PC-3 (cell line): ENCODE measurements at regions not wholly inside any gene's neighbourhood (a gene's known extent, or its start where the extent isn't known, plus 50 kb on each side); places are given as distances from the start of the nearest gene placed in this dataset.
A peak's percentile ranks its signal among the peaks of the same experiment; 100 is the strongest.

Experiments
- ATAC-seq: fragments of 200-7000 bp; cut with Tn5 transposase; 2 replicates; pipeline ENCODE4 v1.9.1; 2020; ENCODE audit warnings: mild to moderate bottlenecking, moderate library complexity
- BruUV-seq: library from RNA; stranded (reverse); fragments of 400-500 nt; replicated peaks from 2 replicates; lab custom pipeline; 2021; lab: Mats Ljungman, UMichigan
- CTCF ChIA-PET: fragments of 300-600 bp; sonication (Branson Sonifier 250); formaldehyde crosslinking; loops from one replicate; lab custom pipeline; 2022; ENCODE audit warnings: antibody characterized with exemption; lab: Charles Lee
- POLR2A ChIA-PET: fragments of 300-600 bp; sonication (Branson Sonifier 250); formaldehyde crosslinking; loops from one replicate; lab custom pipeline; 2022; ENCODE audit warnings: antibody characterized with exemption; ENCODE audit not compliant: unreplicated experiment; lab: Charles Lee
- DNase-seq: peaks from one replicate; pipeline ENCODE4 v3.0.0-alpha.2; 2015
- H2AFZ ChIP-seq: fragments of 300-600 bp; sonication (generic); 2 replicates; pipeline ENCODE4 v1.6.0; 2016; ENCODE audit warnings: antibody characterized with exemption, low read length
- H3F3A ChIP-seq: fragments of 300-600 bp; sonication (generic); one replicate; pipeline ENCODE4 v1.6.0; 2017; ENCODE audit warnings: antibody characterized with exemption, low read length, control low read depth, mild to moderate bottlenecking; ENCODE audit not compliant: unreplicated experiment
- H3K27ac ChIP-seq: fragments of 300-600 bp; sonication (generic); 2 replicates; pipeline ENCODE4 v1.5.1; 2016; ENCODE audit warnings: mild to moderate bottlenecking, low read length
- H3K27me3 ChIP-seq: fragments of 300-600 bp; sonication (generic); 2 replicates; pipeline ENCODE4 v1.6.1; 2016; ENCODE audit warnings: low read length, mixed read lengths
- H3K36me3 ChIP-seq: fragments of 300-600 bp; sonication (generic); 2 replicates; pipeline ENCODE4 v1.6.1; 2016; ENCODE audit warnings: low read depth, mixed run types, low read length, mixed read lengths
- H3K4me1 ChIP-seq: fragments of 300-600 bp; sonication (generic); 2 replicates; pipeline ENCODE4 v1.5.1; 2016; ENCODE audit warnings: low read length; ENCODE audit not compliant: insufficient read depth
- H3K4me2 ChIP-seq: fragments of 300-600 bp; sonication (generic); 2 replicates; pipeline ENCODE4 v1.6.0; 2016; ENCODE audit warnings: low read length
- H3K4me3 ChIP-seq: fragments of 300-600 bp; sonication (generic); 2 replicates; pipeline ENCODE4 v1.5.1; 2016; ENCODE audit warnings: mild to moderate bottlenecking, low read length, mixed read lengths
- H3K79me2 ChIP-seq: fragments of 300-600 bp; sonication (generic); 2 replicates; pipeline ENCODE4 v1.6.1; 2017; ENCODE audit warnings: low read length, mixed read lengths
- H3K9ac ChIP-seq: fragments of 300-600 bp; sonication (generic); 2 replicates; pipeline ENCODE4 v1.6.0; 2016; ENCODE audit warnings: mild to moderate bottlenecking, low read length
- H3K9me2 ChIP-seq: fragments of 300-600 bp; sonication (generic); replicated peaks from 2 replicates; pipeline ENCODE4 v1.6.1; 2016; ENCODE audit warnings: mixed run types, low read length, mixed read lengths
- H3K9me3 ChIP-seq: fragments of 300-600 bp; sonication (generic); 2 replicates; pipeline ENCODE4 v1.6.1; 2016; ENCODE audit warnings: low read length, mixed read lengths
- H4K20me1 ChIP-seq: fragments of 300-600 bp; sonication (generic); 2 replicates; pipeline ENCODE4 v1.6.1; 2016; ENCODE audit warnings: low read length, mixed read lengths
- EZH2 ChIP-seq: fragments of 300-600 bp; sonication (generic); IDR thresholded peaks from one replicate; pipeline ENCODE4 v1.6.1; 2017; ENCODE audit warnings: antibody characterized with exemption, mild to moderate bottlenecking, low read length; ENCODE audit not compliant: unreplicated experiment
- EZH2phosphoT487 ChIP-seq: fragments of 300-600 bp; sonication (generic); IDR thresholded peaks from 2 replicates; pipeline ENCODE4 v1.6.1; 2018; ENCODE audit warnings: mild to moderate bottlenecking, antibody characterized with exemption, low read length, borderline replicate concordance
- intact Hi-C: fragments of 100-400 bp; cut with micrococcal nuclease; formaldehyde crosslinking; loops from 2 replicates; pipeline ENCODE4 v1.9.0; 2023
- TF ChIP-seq, protein P1 (sequence below): fragments of 300-600 bp; sonication (generic); conservative IDR thresholded peaks from 2 replicates; pipeline ENCODE4 v1.5.1; 2017; ENCODE audit warnings: antibody characterized with exemption, low read depth, mild to moderate bottlenecking, low read length

- H3K27ac ChIP-seq = no peak overlapping the region
- BruUV-seq = no TSS peak
- no peaks in the 10 kb centered on the region for H3K9me3 ChIP-seq
- intact Hi-C loops = no loop called here
- H3K79me2 ChIP-seq = no peaks in the 10 kb centered on the region
- H3K4me1 ChIP-seq = no peaks in the 10 kb centered on the region
- ChIA-PET CTCF (no interaction called here), POLR2A (no interaction called here)
- H3K9me2 ChIP-seq = no peaks in the 10 kb centered on the region
- H3K4me2 ChIP-seq = no peak overlapping the region
- no peak overlapping the region for H2AFZ ChIP-seq
- H3K9ac ChIP-seq = no peak overlapping the region
- no peaks in the 10 kb centered on the region for H4K20me1 ChIP-seq
- H3K4me3 ChIP-seq = no peak overlapping the region
- H3K27me3 ChIP-seq = no peaks in the 10 kb centered on the region
- TF ChIP-seq, protein P1, sequence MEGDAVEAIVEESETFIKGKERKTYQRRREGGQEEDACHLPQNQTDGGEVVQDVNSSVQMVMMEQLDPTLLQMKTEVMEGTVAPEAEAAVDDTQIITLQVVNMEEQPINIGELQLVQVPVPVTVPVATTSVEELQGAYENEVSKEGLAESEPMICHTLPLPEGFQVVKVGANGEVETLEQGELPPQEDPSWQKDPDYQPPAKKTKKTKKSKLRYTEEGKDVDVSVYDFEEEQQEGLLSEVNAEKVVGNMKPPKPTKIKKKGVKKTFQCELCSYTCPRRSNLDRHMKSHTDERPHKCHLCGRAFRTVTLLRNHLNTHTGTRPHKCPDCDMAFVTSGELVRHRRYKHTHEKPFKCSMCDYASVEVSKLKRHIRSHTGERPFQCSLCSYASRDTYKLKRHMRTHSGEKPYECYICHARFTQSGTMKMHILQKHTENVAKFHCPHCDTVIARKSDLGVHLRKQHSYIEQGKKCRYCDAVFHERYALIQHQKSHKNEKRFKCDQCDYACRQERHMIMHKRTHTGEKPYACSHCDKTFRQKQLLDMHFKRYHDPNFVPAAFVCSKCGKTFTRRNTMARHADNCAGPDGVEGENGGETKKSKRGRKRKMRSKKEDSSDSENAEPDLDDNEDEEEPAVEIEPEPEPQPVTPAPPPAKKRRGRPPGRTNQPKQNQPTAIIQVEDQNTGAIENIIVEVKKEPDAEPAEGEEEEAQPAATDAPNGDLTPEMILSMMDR = no peak
- TF ChIP-seq EZH2 = no peak
- TF ChIP-seq EZH2phosphoT487 = no peak
- no peaks in the 10 kb centered on the region for H3F3A ChIP-seq
- ATAC-seq (no peak), DNase-seq (no peak)
- H3K36me3 ChIP-seq = no peaks in the 10 kb centered on the region
Observed at GRCh38 chr13:34302596-34302995, 484.6 kb downstream of the RFC3 start.

- Histone ChIP-seq H3K4me1 (no peaks in the 10 kb centered on the region), H3K9ac (no peak overlapping the region), H2AFZ (no peak overlapping the region), H3K79me2 (no peaks in the 10 kb centered on the region), H3K27me3 (no peaks in the 10 kb centered on the region), H4K20me1 (no peaks in the 10 kb centered on the region), H3F3A (no peaks in the 10 kb centered on the region), H3K36me3 (no peaks in the 10 kb centered on the region), H3K9me3 (no peaks in the 10 kb centered on the region), H3K4me3 (no peak overlapping the region), H3K27ac (no peak overlapping the region), H3K4me2 (no peak overlapping the region), H3K9me2 (no peaks in the 10 kb centered on the region)
- no TSS peak for BruUV-seq
- ATAC-seq = peak; percentile 29; the same call in 1 of the 2 replicates
- no peak for TF ChIP-seq EZH2phosphoT487
- TF ChIP-seq, protein P1 = no peak
- TF ChIP-seq EZH2 = no peak
- intact Hi-C loops = no loop called here
- CTCF ChIA-PET = no interaction called here
- POLR2A ChIA-PET = no interaction called here
- peak; percentile 43 for DNase-seq
Observed at GRCh38 chr13:34303346-34303745, 485.4 kb downstream of the RFC3 start.

DNA sequence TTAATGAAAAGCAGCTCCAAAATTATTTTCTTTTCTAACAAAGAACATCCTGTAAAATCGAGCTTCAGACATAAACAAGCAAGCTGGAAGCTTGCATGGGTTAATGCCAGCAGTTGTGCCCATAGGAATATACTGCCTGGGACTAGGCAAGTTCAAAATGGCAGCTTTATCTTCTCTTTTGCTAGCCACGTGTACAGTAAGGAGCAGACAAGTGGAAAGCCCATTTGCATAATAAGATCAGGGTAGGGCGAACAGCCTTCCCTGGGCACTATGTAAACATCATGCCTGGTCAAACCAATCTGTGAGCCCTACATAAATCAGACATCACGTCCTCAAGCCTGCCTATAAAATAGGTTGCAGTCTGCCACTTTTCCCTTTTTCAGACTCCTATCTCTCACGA is 489.7 kb downstream of the RFC3 start:
- Histone ChIP-seq H3K4me3 (no peak overlapping the region), H3K9me2 (no peaks in the 10 kb centered on the region), H2AFZ (no peak overlapping the region), H3K4me2 (no peak overlapping the region), H4K20me1 (no peaks in the 10 kb centered on the region), H3K27ac (no peak overlapping the region), H3K9me3 (no peaks in the 10 kb centered on the region), H3K36me3 (no peaks in the 10 kb centered on the region), H3K4me1 (no peaks in the 10 kb centered on the region), H3K79me2 (no peaks in the 10 kb centered on the region), H3K27me3 (no peaks in the 10 kb centered on the region), H3K9ac (no peak overlapping the region), H3F3A (no peaks in the 10 kb centered on the region)
- CTCF ChIA-PET = no interaction called here
- DNase-seq = no peak
- POLR2A ChIA-PET = interaction anchor here (0.6 kb wide), 1 partner anchor 9 kb away, joined by 5 read pairs; no protein-coding TSS in a partner anchor
- BruUV-seq = no TSS peak
- TF ChIP-seq EZH2phosphoT487 = no peak
- TF ChIP-seq, protein P1 = no peak
- TF ChIP-seq EZH2 = no peak
- no peak for ATAC-seq
- intact Hi-C loops = no loop called here
